Neural progenitor cell (in vitro differentiated cells): ENCODE measurements at regions not wholly inside any gene's neighbourhood (a gene's known extent, or its start where the extent isn't known, plus 50 kb on each side); places are given as distances from the start of the nearest gene placed in this dataset.

Experiments used
- EZH2 ChIP-seq: fragments of 200-600 bp; sonication (generic); IDR thresholded peaks from 2 replicates; pipeline ENCODE4 v1.6.1; 2017; ENCODE audit warnings: antibody characterized with exemption, mild to moderate bottlenecking, moderate library complexity
- EZH2phosphoT487 ChIP-seq: fragments of 200-600 bp; sonication (generic); IDR thresholded peaks from 2 replicates; pipeline ENCODE4 v1.6.1; 2017; ENCODE audit warnings: antibody characterized with exemption
- TF ChIP-seq, protein P1 (sequence below): fragments of 200-600 bp; sonication (generic); IDR thresholded peaks from 2 replicates; pipeline ENCODE4 v1.5.1; 2017; ENCODE audit warnings: antibody characterized with exemption, mild to moderate bottlenecking

- TF ChIP-seq EZH2 (no peak), EZH2phosphoT487 (no peak)
- TF ChIP-seq, protein P1, sequence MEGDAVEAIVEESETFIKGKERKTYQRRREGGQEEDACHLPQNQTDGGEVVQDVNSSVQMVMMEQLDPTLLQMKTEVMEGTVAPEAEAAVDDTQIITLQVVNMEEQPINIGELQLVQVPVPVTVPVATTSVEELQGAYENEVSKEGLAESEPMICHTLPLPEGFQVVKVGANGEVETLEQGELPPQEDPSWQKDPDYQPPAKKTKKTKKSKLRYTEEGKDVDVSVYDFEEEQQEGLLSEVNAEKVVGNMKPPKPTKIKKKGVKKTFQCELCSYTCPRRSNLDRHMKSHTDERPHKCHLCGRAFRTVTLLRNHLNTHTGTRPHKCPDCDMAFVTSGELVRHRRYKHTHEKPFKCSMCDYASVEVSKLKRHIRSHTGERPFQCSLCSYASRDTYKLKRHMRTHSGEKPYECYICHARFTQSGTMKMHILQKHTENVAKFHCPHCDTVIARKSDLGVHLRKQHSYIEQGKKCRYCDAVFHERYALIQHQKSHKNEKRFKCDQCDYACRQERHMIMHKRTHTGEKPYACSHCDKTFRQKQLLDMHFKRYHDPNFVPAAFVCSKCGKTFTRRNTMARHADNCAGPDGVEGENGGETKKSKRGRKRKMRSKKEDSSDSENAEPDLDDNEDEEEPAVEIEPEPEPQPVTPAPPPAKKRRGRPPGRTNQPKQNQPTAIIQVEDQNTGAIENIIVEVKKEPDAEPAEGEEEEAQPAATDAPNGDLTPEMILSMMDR: no peak
These were observed 295.2 kb downstream of the SRBD1 start for GRCh38 chr2:45315861-45316260.
